A673 (cell line): ENCODE measurements at regions not wholly inside any gene's neighbourhood (a gene's known extent, or its start where the extent isn't known, plus 50 kb on each side); places are given as distances from the start of the nearest gene placed in this dataset.

Experiments
- BruUV-seq: library from RNA; stranded (reverse); fragments of 400-500 nt; replicated peaks from 2 replicates; lab custom pipeline; 2021; lab: Mats Ljungman, UMichigan
- CTCF ChIA-PET: fragments of 300-600 bp; sonication (Branson Sonifier 250); formaldehyde crosslinking; loops from one replicate; lab custom pipeline; 2022; ENCODE audit warnings: antibody characterized with exemption; lab: Charles Lee
- POLR2A ChIA-PET: fragments of 300-600 bp; sonication (Branson Sonifier 250); formaldehyde crosslinking; loops from one replicate; lab custom pipeline; 2022; ENCODE audit warnings: antibody characterized with exemption; ENCODE audit not compliant: low non-redundant PET; lab: Charles Lee
- DNase-seq: peaks from one replicate; pipeline ENCODE4 v3.0.0-alpha.2; 2015; ENCODE audit warnings: low spot score
- H3K27ac ChIP-seq: fragments of 200-600 bp; sonication (generic); 2 replicates; pipeline ENCODE4 v1.5.1; 2016; ENCODE audit warnings: mixed run types, low read depth, mild to moderate bottlenecking, mixed read lengths, antibody characterized with exemption, low read length; ENCODE audit not compliant: poor library complexity, severe bottlenecking
- H3K27me3 ChIP-seq: fragments of 200-600 bp; sonication (generic); replicated peaks from 2 replicates; pipeline ENCODE4 v1.6.1; 2017; ENCODE audit warnings: mixed run types, low read depth, mild to moderate bottlenecking, mixed read lengths, antibody characterized with exemption, low read length; ENCODE audit not compliant: insufficient read depth, poor library complexity
- H3K36me3 ChIP-seq: fragments of 200-600 bp; sonication (generic); 2 replicates; pipeline ENCODE4 v1.6.1; 2016; ENCODE audit warnings: mixed run types, mild to moderate bottlenecking, mixed read lengths, antibody characterized with exemption, low read length; ENCODE audit not compliant: insufficient read depth, poor library complexity, severe bottlenecking
- H3K4me1 ChIP-seq: fragments of 200-600 bp; sonication (generic); 2 replicates; pipeline ENCODE4 v1.6.1; 2017; ENCODE audit warnings: mixed run types, mild to moderate bottlenecking, mixed read lengths, antibody characterized with exemption, low read length; ENCODE audit not compliant: insufficient read depth, poor library complexity, severe bottlenecking
- H3K4me3 ChIP-seq: fragments of 200-600 bp; sonication (generic); 2 replicates; pipeline ENCODE4 v1.5.1; 2016; ENCODE audit warnings: low read depth, mixed run types, mild to moderate bottlenecking, mixed read lengths, low read length; ENCODE audit not compliant: poor library complexity, severe bottlenecking
- H3K9me3 ChIP-seq: fragments of 200-600 bp; sonication (generic); 2 replicates; pipeline ENCODE4 v1.6.1; 2016; ENCODE audit warnings: mixed run types, low read depth, mild to moderate bottlenecking, mixed read lengths, antibody characterized with exemption, low read length; ENCODE audit not compliant: poor library complexity, severe bottlenecking
- EZH2 ChIP-seq: fragments of 200-600 bp; sonication (generic); IDR thresholded peaks from 2 replicates; pipeline ENCODE4 v1.6.1; 2017; ENCODE audit warnings: borderline replicate concordance, low read depth, mild to moderate bottlenecking, mixed read lengths, antibody characterized with exemption, low read length; ENCODE audit not compliant: poor library complexity, severe bottlenecking
- intact Hi-C: fragments of 100-400 bp; cut with micrococcal nuclease; formaldehyde crosslinking; loops from one replicate; pipeline ENCODE4 v1.10.0; 2022; ENCODE audit not compliant: unreplicated experiment
- TF ChIP-seq, protein P1 (sequence below): fragments of 300-800, 200-600 bp; sonication (generic); conservative IDR thresholded peaks from 2 replicates; pipeline ENCODE4 v1.5.1; 2017; ENCODE audit warnings: low read depth, mild to moderate bottlenecking, antibody characterized with exemption, low read length, moderate library complexity, mixed read lengths

DNA sequence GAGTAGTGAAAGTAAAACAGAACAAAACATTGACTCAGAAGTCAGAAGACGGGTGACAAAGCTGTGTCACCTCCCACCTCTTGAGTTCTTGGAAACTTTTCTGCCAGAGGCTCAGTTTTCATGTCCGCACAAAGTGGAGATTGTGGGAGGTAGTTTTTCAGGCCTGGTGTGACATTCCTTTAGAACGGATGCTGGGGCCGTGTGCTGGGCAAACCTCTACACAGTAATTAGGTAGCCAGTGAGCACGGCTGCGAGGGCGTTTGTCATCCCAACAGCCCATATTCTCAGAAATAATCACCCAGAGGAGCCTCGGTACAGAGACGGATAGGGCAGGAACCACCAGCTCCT is 1054.4 kb downstream of the TBC1D22A start:
- H3K9me3 ChIP-seq: no peaks in the 10 kb centered on the region
- no peaks in the 10 kb centered on the region for H3K27me3 ChIP-seq
- H3K4me3 ChIP-seq: no peak overlapping the region
- BruUV-seq: no TSS peak
- H3K4me1 ChIP-seq: no peaks in the 10 kb centered on the region
- ChIA-PET POLR2A (no interaction called here), CTCF (no interaction called here)
- TF ChIP-seq, protein P1, sequence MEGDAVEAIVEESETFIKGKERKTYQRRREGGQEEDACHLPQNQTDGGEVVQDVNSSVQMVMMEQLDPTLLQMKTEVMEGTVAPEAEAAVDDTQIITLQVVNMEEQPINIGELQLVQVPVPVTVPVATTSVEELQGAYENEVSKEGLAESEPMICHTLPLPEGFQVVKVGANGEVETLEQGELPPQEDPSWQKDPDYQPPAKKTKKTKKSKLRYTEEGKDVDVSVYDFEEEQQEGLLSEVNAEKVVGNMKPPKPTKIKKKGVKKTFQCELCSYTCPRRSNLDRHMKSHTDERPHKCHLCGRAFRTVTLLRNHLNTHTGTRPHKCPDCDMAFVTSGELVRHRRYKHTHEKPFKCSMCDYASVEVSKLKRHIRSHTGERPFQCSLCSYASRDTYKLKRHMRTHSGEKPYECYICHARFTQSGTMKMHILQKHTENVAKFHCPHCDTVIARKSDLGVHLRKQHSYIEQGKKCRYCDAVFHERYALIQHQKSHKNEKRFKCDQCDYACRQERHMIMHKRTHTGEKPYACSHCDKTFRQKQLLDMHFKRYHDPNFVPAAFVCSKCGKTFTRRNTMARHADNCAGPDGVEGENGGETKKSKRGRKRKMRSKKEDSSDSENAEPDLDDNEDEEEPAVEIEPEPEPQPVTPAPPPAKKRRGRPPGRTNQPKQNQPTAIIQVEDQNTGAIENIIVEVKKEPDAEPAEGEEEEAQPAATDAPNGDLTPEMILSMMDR: no peak
- no peak for TF ChIP-seq EZH2
- no peak for DNase-seq
- intact Hi-C loops: no loop called here
- no peaks in the 10 kb centered on the region for H3K36me3 ChIP-seq
- H3K27ac ChIP-seq: no peak overlapping the region

DNA sequence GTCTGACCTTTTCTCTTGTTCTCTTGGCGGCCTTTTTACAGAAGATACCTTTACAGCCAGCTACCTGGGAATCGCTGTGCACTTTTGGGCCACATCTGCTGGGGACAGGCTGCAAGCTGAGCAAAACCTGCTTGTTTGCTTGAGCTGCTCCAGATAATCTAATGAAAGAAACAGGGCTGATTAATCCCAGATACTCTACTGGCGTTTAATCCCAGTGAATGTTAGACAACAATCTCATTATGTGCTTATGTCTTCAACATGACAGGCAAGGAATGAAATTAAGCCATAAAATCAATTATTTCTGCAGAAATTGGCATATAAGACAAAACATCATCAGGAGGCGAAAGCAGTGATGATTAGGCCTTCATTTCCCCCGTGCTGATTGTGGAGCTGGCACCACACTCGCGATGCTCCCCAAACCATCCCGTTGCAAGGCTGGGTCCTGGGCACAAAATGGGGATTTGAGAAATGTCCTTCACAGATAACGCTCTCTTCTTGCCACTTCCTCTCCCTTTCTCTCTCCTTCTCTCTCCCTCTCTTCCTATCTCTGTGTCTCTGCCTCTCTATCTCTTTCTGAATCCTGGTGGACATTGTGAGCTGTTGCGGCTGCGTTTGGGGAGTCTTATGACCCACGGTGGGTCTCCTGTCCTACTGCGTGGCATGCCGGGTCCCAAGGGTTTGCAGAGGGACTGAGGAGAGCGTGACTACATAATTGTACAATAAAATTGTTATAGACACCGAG is 1053.8 kb downstream of the TBC1D22A start:
- no TSS peak for BruUV-seq
- Histone ChIP-seq H3K4me3 (no peak overlapping the region), H3K27ac (no peak overlapping the region), H3K36me3 (no peaks in the 10 kb centered on the region), H3K9me3 (no peaks in the 10 kb centered on the region), H3K27me3 (no peaks in the 10 kb centered on the region), H3K4me1 (no peaks in the 10 kb centered on the region)
- intact Hi-C loops: no loop called here
- CTCF ChIA-PET: no interaction called here
- no peak for DNase-seq
- POLR2A ChIA-PET: no interaction called here
- TF ChIP-seq, protein P1: no peak
- TF ChIP-seq EZH2: no peak

GRCh38 chr22:47814474-47814873 is 1052.0 kb downstream of the TBC1D22A start:
- Histone ChIP-seq H3K27me3 (no peaks in the 10 kb centered on the region), H3K36me3 (no peaks in the 10 kb centered on the region), H3K27ac (no peak overlapping the region), H3K4me1 (no peaks in the 10 kb centered on the region), H3K4me3 (no peak overlapping the region), H3K9me3 (no peaks in the 10 kb centered on the region)
- intact Hi-C loops: no loop called here
- no peak for TF ChIP-seq EZH2
- TF ChIP-seq, protein P1: no peak
- CTCF ChIA-PET: no interaction called here
- no TSS peak for BruUV-seq
- DNase-seq: no peak
- POLR2A ChIA-PET: no interaction called here
